IMR-90 (cell line): ENCODE measurements at regions not wholly inside any gene's neighbourhood (a gene's known extent, or its start where the extent isn't known, plus 50 kb on each side); places are given as distances from the start of the nearest gene placed in this dataset.

Experiments used
- ATAC-seq: fragments of 200-7000 bp; cut with Tn5 transposase; 2 replicates; pipeline ENCODE4 v1.9.1; 2020; ENCODE audit warnings: low read depth, mild to moderate bottlenecking, moderate library complexity
- BruUV-seq: library from RNA; stranded (reverse); fragments of 400-500 nt; replicated peaks from 2 replicates; lab custom pipeline; 2021; lab: Mats Ljungman, UMichigan
- CTCF ChIA-PET: fragments of 300-600 bp; formaldehyde crosslinking; extraction: SDS; loops from one replicate; lab custom pipeline; 2021; ENCODE audit warnings: antibody characterized with exemption; lab: Yijun Ruan, JAX
- POLR2A ChIA-PET: fragments of 300-600 bp; sonication (Branson Sonifier 250); formaldehyde crosslinking; loops from one replicate; lab custom pipeline; 2022; ENCODE audit warnings: antibody characterized with exemption; ENCODE audit not compliant: unreplicated experiment; lab: Charles Lee
- DNase-seq: peaks from one replicate; pipeline ENCODE4 v3.0.0; 2013
- H2AFZ ChIP-seq: replicated peaks from 2 replicates; pipeline ENCODE3; 2013; ENCODE audit warnings: low read length, mild to moderate bottlenecking; ENCODE audit not compliant: poor library complexity
- H2AK5ac ChIP-seq: 2 replicates; pipeline ENCODE4 v1.6.1; 2013; ENCODE audit warnings: low read depth, low read length, inconsistent platforms
- H2AK9ac ChIP-seq: replicated peaks from 2 replicates; pipeline ENCODE3; 2013; ENCODE audit warnings: mild to moderate bottlenecking, low read depth, low read length, moderate library complexity; ENCODE audit not compliant: poor library complexity
- H2BK120ac ChIP-seq: 2 replicates; pipeline ENCODE4 v1.6.1; 2013; ENCODE audit warnings: low read depth, low read length, inconsistent platforms
- H2BK15ac ChIP-seq: 3 replicates; pipeline ENCODE4 v1.6.1; 2013; ENCODE audit warnings: low read depth, low read length, inconsistent platforms
- H2BK20ac ChIP-seq: 2 replicates; pipeline ENCODE4 v1.6.1; 2013; ENCODE audit warnings: low read depth, mild to moderate bottlenecking, inconsistent platforms, low read length, moderate library complexity
- H2BK5ac ChIP-seq: 2 replicates; pipeline ENCODE4 v1.6.1; 2013; ENCODE audit warnings: mild to moderate bottlenecking, low read depth, low read length, inconsistent platforms; ENCODE audit not compliant: poor library complexity, severe bottlenecking
- H3K14ac ChIP-seq: replicated peaks from 2 replicates; pipeline ENCODE4 v1.6.1; 2013; ENCODE audit warnings: low read depth, low read length, inconsistent platforms
- H3K18ac ChIP-seq: 2 replicates; pipeline ENCODE4 v1.6.1; 2013; ENCODE audit warnings: low read depth, low read length, control low read depth
- H3K23ac ChIP-seq: 2 replicates; pipeline ENCODE4 v1.6.1; 2013; ENCODE audit warnings: low read depth, low read length, inconsistent platforms
- H3K27ac ChIP-seq: 2 replicates; pipeline ENCODE4 v1.5.1; 2013; ENCODE audit warnings: mild to moderate bottlenecking, control low read depth, low read length; ENCODE audit not compliant: insufficient read depth
- H3K27me3 ChIP-seq: 2 replicates; pipeline ENCODE4 v1.6.1; 2013; ENCODE audit warnings: low read length; ENCODE audit not compliant: control insufficient read depth, insufficient read depth
- H3K36me3 ChIP-seq: 2 replicates; pipeline ENCODE4 v1.6.1; 2013; ENCODE audit warnings: low read length, mixed read lengths; ENCODE audit not compliant: control insufficient read depth, insufficient read depth
- H3K4ac ChIP-seq: 2 replicates; pipeline ENCODE4 v1.6.1; 2013; ENCODE audit warnings: low read depth, low read length, inconsistent platforms
- H3K4me1 ChIP-seq: 2 replicates; pipeline ENCODE4 v1.6.1; 2013; ENCODE audit warnings: low read length, mixed read lengths; ENCODE audit not compliant: control insufficient read depth, insufficient read depth
- H3K4me2 ChIP-seq: 2 replicates; pipeline ENCODE4 v1.6.1; 2013; ENCODE audit warnings: low read depth, mild to moderate bottlenecking, control low read depth, low read length, moderate library complexity
- H3K4me3 ChIP-seq: 2 replicates; pipeline ENCODE4 v1.5.1; 2013; ENCODE audit warnings: low read depth, mild to moderate bottlenecking, control low read depth, low read length, moderate library complexity; ENCODE audit not compliant: insufficient read depth
- H3K56ac ChIP-seq: 2 replicates; pipeline ENCODE4 v1.6.1; 2013; ENCODE audit warnings: low read length, inconsistent platforms; ENCODE audit not compliant: insufficient read depth; ENCODE audit errors: extremely low read depth
- H3K79me1 ChIP-seq, 2 experiments: 2 replicates each; pipeline ENCODE4 v1.6.1; 2013; ENCODE audit warnings: low read length in 2 of 2, inconsistent platforms in 1 of 2, low read depth in 1 of 2
- H3K9ac ChIP-seq: 2 replicates; pipeline ENCODE4 v1.6.1; 2013; ENCODE audit warnings: low read depth, low read length, control low read depth
- H3K9me1 ChIP-seq: 2 replicates; pipeline ENCODE4 v1.6.1; 2013; ENCODE audit warnings: low read length, inconsistent platforms; ENCODE audit not compliant: insufficient read depth
- H3K9me3 ChIP-seq: 2 replicates; pipeline ENCODE4 v1.6.1; 2013; ENCODE audit warnings: low read length; ENCODE audit not compliant: control insufficient read depth, insufficient read depth
- H4K20me1 ChIP-seq: 2 replicates; pipeline ENCODE4 v1.6.1; 2013; ENCODE audit warnings: low read length, inconsistent platforms; ENCODE audit not compliant: insufficient read depth
- H4K5ac ChIP-seq: 2 replicates; pipeline ENCODE4 v1.6.1; 2013; ENCODE audit warnings: mild to moderate bottlenecking, low read depth, low read length, control low read depth
- H4K8ac ChIP-seq, 2 experiments: 2 replicates each; pipeline ENCODE4 v1.6.1; 2013; ENCODE audit warnings: low read depth in 2 of 2, low read length in 2 of 2, control low read depth in 1 of 2, inconsistent platforms in 1 of 2
- H4K91ac ChIP-seq: 2 replicates; pipeline ENCODE4 v1.6.1; 2013; ENCODE audit warnings: low read depth, low read length, inconsistent platforms; ENCODE audit not compliant: insufficient read depth
- ELK1 ChIP-seq: fragments of 150-350 bp; IDR thresholded peaks from 2 replicates; pipeline ENCODE4 v1.6.1; 2016; ENCODE audit warnings: low read depth, mild to moderate bottlenecking, low read length, moderate library complexity, borderline replicate concordance
- WGBS, 2 experiments: methylation state at CpG; one replicate each; pipeline versions ENCODE4 v1.1.5 to v1.1.7; 2013; ENCODE audit warnings: missing lambda C conversion rate in 2 of 2; ENCODE audit not compliant: insufficient read length in 1 of 2; ENCODE audit errors: extremely low coverage in 2 of 2; 5-methylcytosine and 5-hydroxymethylcytosine counted together
- dilution Hi-C: fragments of 300-500 bp; cut with HindIII; formaldehyde crosslinking; loops from one replicate; pipeline ENCODE4 v1.14.3; 2018; ENCODE audit warnings: low sequenced_read_pairs; ENCODE audit not compliant: unreplicated experiment
- in situ Hi-C: fragments of 300-500 bp; cut with MboI; formaldehyde crosslinking; loops from 3 replicates; pipeline ENCODE4 v1.14.3; 2019; ENCODE audit warnings: low sequenced_read_pairs, inconsistent platforms, mixed read lengths
- intact Hi-C: fragments of 100-400 bp; cut with micrococcal nuclease; formaldehyde crosslinking; loops from 2 replicates; pipeline ENCODE4 v1.10.0; 2022

- Histone ChIP-seq H3K9me3 (no peaks in the 10 kb centered on the region), H3K4me3 (no peak overlapping the region), H2BK120ac (peak overlapping the region; percentile 95), H3K4me2 (peak overlapping the region; percentile 6; the same call in 1 of the 2 replicates), H3K36me3 (no peaks in the 10 kb centered on the region), H2BK5ac (peak overlapping the region; percentile 98), H3K23ac (peak overlapping the region; percentile 59; the same call in 1 of the 2 replicates), H2AFZ (peak overlapping the region; percentile 57), H3K9me1 (peaks cover 11% of the 10 kb centered on the region), H2AK9ac (no peak overlapping the region), H3K79me1 (no peaks in the 10 kb centered on the region), H3K4ac (peak overlapping the region; percentile 78; the same call in 1 of the 2 replicates), H2BK20ac (peak overlapping the region; percentile 91), H3K18ac (peak overlapping the region; percentile 73; the same call in 1 of the 2 replicates), H3K56ac (no peak overlapping the region; the same call in 1 of the 2 replicates), H4K20me1 (no peaks in the 10 kb centered on the region), H4K8ac (peak overlapping the region in 1 of 2 experiments; percentile 58; a peak in 1 of 4 replicates), H2BK15ac (peak overlapping the region; percentile 82; the same call in 2 of the 3 replicates), H3K14ac (peak overlapping the region; percentile 81), H3K4me1 (peaks cover 14% of the 10 kb centered on the region; the same call in 1 of the 2 replicates), H4K91ac (peak overlapping the region; percentile 72; the same call in 1 of the 2 replicates), H4K5ac (no peak overlapping the region), H2AK5ac (peak overlapping the region; percentile 63; the same call in 1 of the 2 replicates), H3K27me3 (no peaks in the 10 kb centered on the region), H3K9ac (no peak overlapping the region), H3K27ac (no peak overlapping the region)
- no TSS peak for BruUV-seq
- intact Hi-C loops: loop anchor here (2.0 to 5.0 kb wide), 2 partner anchors 26 to 187 kb away; no protein-coding TSS in a partner anchor
- DNase-seq (peak; percentile 89), ATAC-seq (peak; percentile 86)
- POLR2A ChIA-PET: no interaction called here
- CTCF ChIA-PET: interaction anchor here (1.1 kb wide), 1 partner anchor 127 kb away, joined by 3 read pairs; no protein-coding TSS in a partner anchor
- dilution Hi-C loops: no loop called here
- no peak for TF ChIP-seq ELK1
- in situ Hi-C loops: no loop called here
- WGBS, 2 experiments: 0% methylated on average over 1 of the region's 5 CpGs; no CpG with 5 or more reads in 1 of the 2 experiments
Observed at GRCh38 chr3:99509224-99509623, 129.2 kb upstream of the COL8A1 start.
